ENCODE measurements at regions not wholly inside any gene's neighbourhood (a gene's known extent, or its start where the extent isn't known, plus 50 kb on each side); places are given as distances from the start of the nearest gene placed in this dataset.

DNA sequence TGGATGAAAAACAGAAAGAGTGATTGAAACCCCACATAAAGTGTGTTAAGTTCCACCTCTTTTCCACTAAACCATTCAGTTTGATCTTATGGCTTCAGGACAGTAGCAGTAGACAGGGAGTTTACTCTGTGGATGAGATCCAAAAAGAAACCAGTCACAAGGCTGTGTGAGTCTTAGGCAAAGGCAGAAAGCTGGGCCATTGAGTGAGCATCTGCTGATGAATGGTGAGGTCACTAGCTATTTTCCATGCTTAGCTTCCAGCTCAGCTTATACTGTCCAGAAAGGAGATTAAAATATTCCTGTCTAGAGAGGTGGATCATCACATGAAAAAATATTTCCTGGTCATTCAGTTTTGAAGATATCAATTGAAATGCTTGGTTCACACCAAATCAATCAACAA is 1643.9 kb downstream of the HACE1 start:
- TF ChIP-seq, protein P1, sequence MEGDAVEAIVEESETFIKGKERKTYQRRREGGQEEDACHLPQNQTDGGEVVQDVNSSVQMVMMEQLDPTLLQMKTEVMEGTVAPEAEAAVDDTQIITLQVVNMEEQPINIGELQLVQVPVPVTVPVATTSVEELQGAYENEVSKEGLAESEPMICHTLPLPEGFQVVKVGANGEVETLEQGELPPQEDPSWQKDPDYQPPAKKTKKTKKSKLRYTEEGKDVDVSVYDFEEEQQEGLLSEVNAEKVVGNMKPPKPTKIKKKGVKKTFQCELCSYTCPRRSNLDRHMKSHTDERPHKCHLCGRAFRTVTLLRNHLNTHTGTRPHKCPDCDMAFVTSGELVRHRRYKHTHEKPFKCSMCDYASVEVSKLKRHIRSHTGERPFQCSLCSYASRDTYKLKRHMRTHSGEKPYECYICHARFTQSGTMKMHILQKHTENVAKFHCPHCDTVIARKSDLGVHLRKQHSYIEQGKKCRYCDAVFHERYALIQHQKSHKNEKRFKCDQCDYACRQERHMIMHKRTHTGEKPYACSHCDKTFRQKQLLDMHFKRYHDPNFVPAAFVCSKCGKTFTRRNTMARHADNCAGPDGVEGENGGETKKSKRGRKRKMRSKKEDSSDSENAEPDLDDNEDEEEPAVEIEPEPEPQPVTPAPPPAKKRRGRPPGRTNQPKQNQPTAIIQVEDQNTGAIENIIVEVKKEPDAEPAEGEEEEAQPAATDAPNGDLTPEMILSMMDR (IDR thresholded peaks at IDR 0.05) = no peak
- TF ChIP-seq POLR2A (IDR thresholded peaks at IDR 0.05) (no peak), POLR2AphosphoS5 (IDR thresholded peaks at IDR 0.05) (no peak), EP300 (IDR thresholded peaks at IDR 0.05) (no peak)
